ENCODE measurements at regions not wholly inside any gene's neighbourhood (a gene's known extent, or its start where the extent isn't known, plus 50 kb on each side); places are given as distances from the start of the nearest gene placed in this dataset.

- TF ChIP-seq CTCF (IDR thresholded peaks at IDR 0.05) (no peak), POLR2A (IDR thresholded peaks at IDR 0.05) (no peak)
- Histone ChIP-seq H3K4me3 (no peak overlapping the region), H3K27ac (no peak overlapping the region), H3K9me3 (no peaks in the 10 kb centered on the region), H3K36me3 (no peaks in the 10 kb centered on the region), H3K27me3 (no peaks in the 10 kb centered on the region), H3K4me1 (no peaks in the 10 kb centered on the region)
- WGBS, 4 donors, result 73 to 93% (median 80%) methylated on average over 4 of the region's 4 CpGs
- intact Hi-C loops (cut with DNase I), result no loop called here
- ATAC-seq (no peak), DNase-seq (no peak)
Measured at GRCh38 chr10:83968052-83968451, 171.3 kb upstream of the GHITM start.

GRCh38 chr10:83978681-83979383 lies 160.5 kb upstream of the GHITM start:
- Histone ChIP-seq H3K36me3 (no peaks in the 10 kb centered on the region), H3K4me3 (no peak overlapping the region), H3K9me3 (no peaks in the 10 kb centered on the region), H3K4me1 (no peaks in the 10 kb centered on the region), H3K27ac (no peak overlapping the region), H3K27me3 (no peaks in the 10 kb centered on the region)
- no peak for TF ChIP-seq CTCF (IDR thresholded peaks at IDR 0.05)
- no peak for TF ChIP-seq POLR2A (IDR thresholded peaks at IDR 0.05)
- DNase-seq (no peak), ATAC-seq (no peak)
- 62 to 84% (median 79%) methylated on average over 5 of the region's 5 CpGs for WGBS, 4 donors
- intact Hi-C loops (cut with DNase I), result no loop called here

- Histone ChIP-seq H3K36me3 (no peaks in the 10 kb centered on the region), H3K27me3 (no peaks in the 10 kb centered on the region), H3K4me3 (no peak overlapping the region), H3K27ac (no peak overlapping the region), H3K9me3 (no peaks in the 10 kb centered on the region), H3K4me1 (no peaks in the 10 kb centered on the region)
- WGBS, 4 donors, result 33 to 54% (median 46%) methylated on average over 1 of the region's 1 CpG
- ATAC-seq, result no peak
- no peak for DNase-seq
- TF ChIP-seq CTCF (IDR thresholded peaks at IDR 0.05) (no peak), POLR2A (IDR thresholded peaks at IDR 0.05) (no peak)
- intact Hi-C loops (cut with DNase I), result no loop called here
Measured at GRCh38 chr10:83982812-83983211, 156.5 kb upstream of the GHITM start.

- Histone ChIP-seq H3K27me3 (no peaks in the 10 kb centered on the region), H3K4me1 (no peaks in the 10 kb centered on the region), H3K36me3 (no peaks in the 10 kb centered on the region), H3K4me3 (no peak overlapping the region), H3K9me3 (no peaks in the 10 kb centered on the region), H3K27ac (no peak overlapping the region)
- ATAC-seq (no peak), DNase-seq (no peak)
- intact Hi-C loops (cut with DNase I), result no loop called here
- TF ChIP-seq CTCF (IDR thresholded peaks at IDR 0.05) (no peak), POLR2A (IDR thresholded peaks at IDR 0.05) (no peak)
- WGBS, 4 donors, result 56 to 65% (median 60%) methylated on average over 4 of the region's 4 CpGs
Measured at GRCh38 chr10:83983578-83984255, 155.6 kb upstream of the GHITM start.

Data from heart left ventricle (tissue), 16 donors.